AG09309 (cell line): ENCODE measurements at regions not wholly inside any gene's neighbourhood (a gene's known extent, or its start where the extent isn't known, plus 50 kb on each side); places are given as distances from the start of the nearest gene placed in this dataset.
"Not testable (repeated sequence)": the region's sequence is repeated elsewhere in the genome, so short reads cannot be mapped to it uniquely, and the experiment has no call there.

Experiments
- DNase-seq: peaks from one replicate; pipeline ENCODE4 v3.0.0-alpha.2; 2010; ENCODE audit warnings: low read depth
- H3K4me3 ChIP-seq: 2 replicates; pipeline ENCODE4 v1.5.1; 2011; ENCODE audit warnings: mild to moderate bottlenecking, low read depth, low read length, moderate library complexity; ENCODE audit not compliant: control insufficient read depth
- TF ChIP-seq, protein P1 (sequence below): IDR thresholded peaks from 2 replicates; pipeline ENCODE4 v1.5.1; 2011; ENCODE audit warnings: mild to moderate bottlenecking, low read depth, low read length, inconsistent platforms; ENCODE audit not compliant: insufficient read depth, control insufficient read depth; ENCODE audit errors: missing control alignments

- TF ChIP-seq, protein P1, sequence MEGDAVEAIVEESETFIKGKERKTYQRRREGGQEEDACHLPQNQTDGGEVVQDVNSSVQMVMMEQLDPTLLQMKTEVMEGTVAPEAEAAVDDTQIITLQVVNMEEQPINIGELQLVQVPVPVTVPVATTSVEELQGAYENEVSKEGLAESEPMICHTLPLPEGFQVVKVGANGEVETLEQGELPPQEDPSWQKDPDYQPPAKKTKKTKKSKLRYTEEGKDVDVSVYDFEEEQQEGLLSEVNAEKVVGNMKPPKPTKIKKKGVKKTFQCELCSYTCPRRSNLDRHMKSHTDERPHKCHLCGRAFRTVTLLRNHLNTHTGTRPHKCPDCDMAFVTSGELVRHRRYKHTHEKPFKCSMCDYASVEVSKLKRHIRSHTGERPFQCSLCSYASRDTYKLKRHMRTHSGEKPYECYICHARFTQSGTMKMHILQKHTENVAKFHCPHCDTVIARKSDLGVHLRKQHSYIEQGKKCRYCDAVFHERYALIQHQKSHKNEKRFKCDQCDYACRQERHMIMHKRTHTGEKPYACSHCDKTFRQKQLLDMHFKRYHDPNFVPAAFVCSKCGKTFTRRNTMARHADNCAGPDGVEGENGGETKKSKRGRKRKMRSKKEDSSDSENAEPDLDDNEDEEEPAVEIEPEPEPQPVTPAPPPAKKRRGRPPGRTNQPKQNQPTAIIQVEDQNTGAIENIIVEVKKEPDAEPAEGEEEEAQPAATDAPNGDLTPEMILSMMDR, result no peak
- no peak for DNase-seq
- H3K4me3 ChIP-seq, result peak overlapping the region; percentile 74
These were observed 181.6 kb downstream of the LARP7 start for GRCh38 chr4:112818594-112818965.

DNA sequence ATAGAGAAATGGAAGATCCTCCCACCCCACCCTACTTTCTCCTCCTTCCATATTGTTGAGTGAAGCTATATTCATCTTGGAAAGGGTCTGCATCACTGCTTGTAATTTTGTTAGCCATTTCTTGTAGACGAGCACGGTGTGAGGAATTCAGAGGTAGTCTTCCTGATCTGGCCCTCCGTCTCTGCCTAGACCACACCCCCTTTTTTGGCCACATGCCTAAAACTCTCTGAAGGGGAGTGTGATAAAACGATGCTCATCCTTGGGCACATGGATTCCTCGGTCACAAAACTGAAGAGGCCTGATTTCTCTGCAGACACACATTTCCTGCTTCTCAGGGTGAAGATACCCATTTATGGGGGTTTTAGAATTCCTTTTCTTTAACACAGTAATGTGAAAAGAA is 182.8 kb downstream of the LARP7 start:
- TF ChIP-seq, protein P1, result no peak
- H3K4me3 ChIP-seq, result no peak overlapping the region
- no peak for DNase-seq

GRCh38 chr4:112823156-112823555 is 186.2 kb downstream of the LARP7 start:
- TF ChIP-seq, protein P1, result no peak
- H3K4me3 ChIP-seq, result no peak overlapping the region
- no peak for DNase-seq

DNA sequence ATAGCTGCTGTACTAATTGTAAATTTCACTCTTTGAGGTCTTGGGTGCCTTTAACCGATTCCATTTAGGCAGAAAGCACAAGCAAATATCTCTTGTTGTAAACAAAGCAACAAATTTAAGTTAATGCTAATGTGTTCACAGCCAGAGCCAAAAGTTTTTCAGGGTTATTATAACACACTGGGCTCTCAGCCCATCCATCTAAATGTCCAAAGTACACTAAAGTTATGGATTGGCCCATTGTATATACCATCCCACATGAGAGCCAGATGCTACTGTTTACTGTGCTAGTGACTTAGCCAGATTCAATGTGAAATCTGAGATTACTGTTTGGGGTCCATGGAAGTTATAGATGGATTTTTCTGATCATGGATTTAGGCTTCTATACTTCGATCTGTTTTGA is 186.7 kb downstream of the LARP7 start:
- TF ChIP-seq, protein P1, result no peak
- H3K4me3 ChIP-seq, result no peak overlapping the region
- no peak for DNase-seq

DNA sequence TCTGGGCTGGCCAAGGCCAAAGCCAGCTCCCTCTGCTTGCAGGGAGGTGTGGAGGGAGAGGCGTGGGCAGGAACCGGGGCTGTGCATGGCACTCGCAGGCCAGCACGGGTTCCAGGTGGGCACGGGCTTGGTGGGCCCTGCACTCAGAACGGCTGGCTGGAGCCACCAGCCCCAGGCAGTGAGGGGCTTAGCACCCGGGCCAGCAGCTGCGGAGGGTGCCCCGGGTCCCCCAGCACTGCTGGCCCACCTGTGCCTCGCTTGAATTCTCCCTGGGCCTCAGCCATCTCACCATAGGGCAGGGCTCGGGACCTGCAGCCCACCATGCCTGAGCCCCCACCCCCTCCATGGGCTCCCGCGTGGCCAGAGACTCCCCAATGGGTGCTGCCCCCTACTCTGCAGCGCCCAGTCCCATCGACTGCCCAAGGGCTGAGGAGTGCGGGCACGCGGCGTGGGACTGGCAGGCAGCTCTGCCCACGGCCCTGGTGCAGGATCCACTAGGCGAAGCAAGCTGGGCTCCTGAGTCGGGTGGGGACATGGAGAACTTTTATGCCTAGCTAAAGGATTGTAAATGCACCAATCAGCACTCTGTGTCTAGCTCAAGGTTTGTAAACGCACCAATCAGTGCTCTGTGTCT is 193.9 kb downstream of the LARP7 start:
- H3K4me3 ChIP-seq, result no peak overlapping the region
- TF ChIP-seq, protein P1, result no peak
- DNase-seq, result no peak

DNA sequence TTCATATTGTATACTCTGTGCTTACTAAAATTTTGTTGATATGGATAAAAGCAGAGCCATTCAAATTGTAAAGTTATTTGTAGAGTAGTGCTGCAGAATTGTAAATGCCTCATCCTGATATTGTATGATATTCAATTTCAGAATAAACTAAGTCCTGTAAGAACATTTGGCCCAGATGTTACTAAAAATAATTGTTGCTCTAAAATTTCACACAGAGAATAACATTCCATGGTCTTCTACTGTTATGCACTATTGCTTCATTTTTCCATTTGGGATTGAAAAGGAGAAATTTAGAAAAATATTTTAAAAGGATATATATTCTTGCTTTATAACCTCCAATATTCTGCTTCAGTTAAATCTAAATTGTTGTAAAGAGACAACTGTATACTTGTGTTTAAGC is 195.6 kb downstream of the LARP7 start:
- TF ChIP-seq, protein P1, result no peak
- no peak for DNase-seq
- H3K4me3 ChIP-seq, result no peak overlapping the region

DNA sequence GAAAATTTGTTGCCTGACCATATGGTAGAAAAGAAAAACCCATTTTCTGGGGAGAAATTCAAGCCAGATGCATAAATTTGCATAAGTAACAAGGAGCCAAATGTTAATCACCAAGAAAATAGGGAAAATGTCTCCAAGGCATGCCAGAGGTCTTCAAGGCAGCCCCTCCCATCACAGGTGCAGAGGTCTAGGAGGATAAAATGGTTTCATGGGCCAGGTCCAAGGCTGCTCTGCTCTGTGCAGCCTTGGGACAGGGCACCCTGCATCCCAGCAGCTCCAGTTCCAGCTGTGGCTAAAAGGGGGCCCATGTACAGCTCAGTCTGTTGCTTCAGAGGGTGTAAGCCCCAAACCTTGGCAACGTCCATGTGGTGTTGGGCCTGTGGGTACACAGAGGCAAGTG is 200.0 kb downstream of the LARP7 start:
- no peak for DNase-seq
- TF ChIP-seq, protein P1, result no peak
- no peak overlapping the region for H3K4me3 ChIP-seq

DNA sequence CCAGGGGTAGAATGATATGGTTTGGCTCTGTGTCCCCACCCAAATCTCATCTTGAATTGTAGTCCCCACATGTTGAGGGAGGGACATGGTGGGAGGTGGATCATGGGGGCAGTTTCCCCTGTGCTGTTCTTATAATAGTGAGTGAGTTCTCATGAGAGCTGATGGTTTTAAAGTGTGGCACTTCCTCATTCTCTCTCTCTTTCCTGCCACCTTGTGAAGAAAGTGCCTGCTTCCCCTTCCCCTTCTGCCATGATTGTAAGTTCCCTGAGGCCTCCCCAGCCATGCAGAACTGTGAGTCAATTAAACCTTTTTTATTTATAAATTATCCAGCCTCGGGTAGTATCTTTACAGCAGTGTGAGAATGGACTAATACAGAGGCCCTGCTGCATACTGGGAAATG is 201.1 kb downstream of the LARP7 start:
- not testable (repeated sequence) for DNase-seq, H3K4me3 ChIP-seq
